GM12878 (cell line): ENCODE measurements at regions not wholly inside any gene's neighbourhood (a gene's known extent, or its start where the extent isn't known, plus 50 kb on each side); places are given as distances from the start of the nearest gene placed in this dataset.

Experiments
- ATAC-seq: fragments of 200-7000 bp; cut with Tn5 transposase; 3 replicates; pipeline ENCODE4 v1.9.1; 2020; ENCODE audit warnings: mild to moderate bottlenecking, moderate library complexity
- BruUV-seq: library from RNA; stranded (reverse); fragments of 400-500 nt; replicated peaks from 2 replicates; lab custom pipeline; 2021; lab: Mats Ljungman, UMichigan
- CTCF ChIA-PET: fragments of 300-600 bp; sonication (Branson Sonifier 250); formaldehyde crosslinking; extraction: SDS; loops from one replicate; lab custom pipeline; 2021; ENCODE audit warnings: inconsistent platforms; lab: Yijun Ruan, JAX
- POLR2A ChIA-PET: fragments of 350-600 bp; formaldehyde crosslinking; extraction: SDS; loops from one replicate; lab custom pipeline; 2021; ENCODE audit warnings: inconsistent platforms; lab: Charles Lee
- RAD21 ChIA-PET: fragments of 300-600 bp; sonication (Branson Sonifier 250); formaldehyde crosslinking; loops from one replicate; lab custom pipeline; 2023; ENCODE audit warnings: antibody characterized with exemption; ENCODE audit not compliant: unreplicated experiment; lab: Charles Lee
- SMC1A ChIA-PET: fragments of 300-600 bp; sonication (Branson Sonifier 250); formaldehyde crosslinking; loops from one replicate; lab custom pipeline; 2023; ENCODE audit not compliant: unreplicated experiment, uncharacterized antibody; lab: Charles Lee
- DNase-seq: peaks from one replicate; pipeline ENCODE4 v3.0.0-alpha.2; 2011; ENCODE audit warnings: low read depth, low spot score
- FAIRE-seq: peaks from 3 replicates; lab custom pipeline; 2011; peaks lifted over from hg19 to GRCh38; lab: Jason Lieb, UNC
- H2AFZ ChIP-seq: 2 replicates; pipeline ENCODE4 v1.6.0; 2011; ENCODE audit warnings: low read depth, low read length, control low read depth; ENCODE audit not compliant: control insufficient read depth
- H3K27ac ChIP-seq: 2 replicates; pipeline ENCODE4 v1.5.1; 2011; ENCODE audit warnings: control low read depth; ENCODE audit not compliant: control insufficient read depth, insufficient read depth
- H3K27me3 ChIP-seq, 2 experiments: replicated peaks in 1 of 2; 2 replicates each; pipeline versions ENCODE4 v1.6.0 to v1.6.1; 2011; ENCODE audit warnings: low read length in 1 of 2; ENCODE audit not compliant: control insufficient read depth in 2 of 2, insufficient read depth in 2 of 2
- H3K36me3 ChIP-seq, 2 experiments: 2 replicates each; pipeline ENCODE4 v1.5.1; 2011; ENCODE audit warnings: low read length in 1 of 2; ENCODE audit not compliant: control insufficient read depth in 2 of 2, insufficient read depth in 2 of 2
- H3K4me1 ChIP-seq: 2 replicates; pipeline ENCODE4 v1.6.1; 2011; ENCODE audit warnings: mild to moderate bottlenecking, low read length, moderate library complexity, mixed read lengths; ENCODE audit not compliant: control insufficient read depth, insufficient read depth
- H3K4me2 ChIP-seq: 2 replicates; pipeline ENCODE4 v1.6.0; 2011; ENCODE audit warnings: control low read depth; ENCODE audit not compliant: control insufficient read depth, insufficient read depth
- H3K4me3 ChIP-seq: fragments of 200-600 bp; sonication (generic); 2 replicates; pipeline ENCODE4 v1.5.1; 2016
- H3K79me2 ChIP-seq: 2 replicates; pipeline ENCODE4 v1.6.0; 2011; ENCODE audit warnings: low read length; ENCODE audit not compliant: control insufficient read depth, insufficient read depth
- H3K9ac ChIP-seq: 2 replicates; pipeline ENCODE4 v1.8.0; 2011; ENCODE audit warnings: low read length, control low read depth, mixed read lengths; ENCODE audit not compliant: control insufficient read depth, insufficient read depth
- H3K9me3 ChIP-seq: replicated peaks from 3 replicates; pipeline ENCODE4 v1.5.1; 2011; ENCODE audit warnings: mild to moderate bottlenecking, low read length; ENCODE audit not compliant: control insufficient read depth, insufficient read depth
- H4K20me1 ChIP-seq: 2 replicates; pipeline ENCODE4 v1.6.0; 2011; ENCODE audit not compliant: control insufficient read depth, insufficient read depth
- BMI1 ChIP-seq: fragments of 450-650 bp; IDR thresholded peaks from 2 replicates; pipeline ENCODE4 v1.6.1; 2016; ENCODE audit warnings: mild to moderate bottlenecking, moderate library complexity, borderline replicate concordance
- POLR2AphosphoS2 ChIP-seq: IDR thresholded peaks from 2 replicates; pipeline ENCODE4 v1.6.1; 2011; ENCODE audit warnings: low read depth, mild to moderate bottlenecking, low read length, improper control_type of control experiment, moderate library complexity
- SMARCA5 ChIP-seq: fragments of 450-650 bp; IDR thresholded peaks from 2 replicates; pipeline ENCODE4 v1.6.1; 2017; ENCODE audit warnings: mild to moderate bottlenecking
- STAT3 ChIP-seq: IDR thresholded peaks from 2 replicates; pipeline ENCODE4 v1.6.1; 2011; ENCODE audit warnings: low read depth, low read length, improper control_type of control experiment
- TCF7 ChIP-seq: IDR thresholded peaks from 2 replicates; pipeline ENCODE4 v1.6.1; 2014; ENCODE audit warnings: antibody characterized with exemption, borderline replicate concordance
- WRNIP1 ChIP-seq: IDR thresholded peaks from 2 replicates; pipeline ENCODE4 v1.6.1; 2011; ENCODE audit warnings: low read depth, low read length, improper control_type of control experiment, borderline replicate concordance
- ZNF207 ChIP-seq: fragments of 450-650 bp; IDR thresholded peaks from 2 replicates; pipeline ENCODE4 v1.6.1; 2014; ENCODE audit warnings: antibody characterized with exemption, mild to moderate bottlenecking, borderline replicate concordance
- ZNF384 ChIP-seq: IDR thresholded peaks from 2 replicates; pipeline ENCODE4 v1.6.1; 2012; ENCODE audit warnings: low read depth, mild to moderate bottlenecking, low read length, improper control_type of control experiment, borderline replicate concordance
- WGBS: methylation state at CpG from one replicate; pipeline ENCODE4 v1.1.6; 2016; ENCODE audit warnings: low lambda C conversion rate; ENCODE audit not compliant: insufficient replicate concordance, insufficient coverage; ENCODE audit errors: missing lambda C conversion rate; 5-methylcytosine and 5-hydroxymethylcytosine counted together
- in situ Hi-C: fragments of 300-500 bp; cut with MboI; formaldehyde crosslinking; loops from 9 replicates; pipeline ENCODE4 v1.14.3; 2018; ENCODE audit warnings: mixed read lengths
- intact Hi-C: fragments of 100-400 bp; cut with micrococcal nuclease; formaldehyde crosslinking; loops from one replicate; pipeline ENCODE4 v1.14.2; 2022; ENCODE audit not compliant: unreplicated experiment
- TF ChIP-seq, protein P1 (sequence below): fragments of 450-650 bp; IDR thresholded peaks from 2 replicates; pipeline ENCODE4 v1.6.1; 2017; ENCODE audit warnings: antibody characterized with exemption, mild to moderate bottlenecking, moderate library complexity
- TF ChIP-seq, protein P2 (sequence below): IDR thresholded peaks from 2 replicates; pipeline ENCODE4 v1.6.1; 2012; ENCODE audit warnings: mild to moderate bottlenecking, low read depth, low read length

DNA sequence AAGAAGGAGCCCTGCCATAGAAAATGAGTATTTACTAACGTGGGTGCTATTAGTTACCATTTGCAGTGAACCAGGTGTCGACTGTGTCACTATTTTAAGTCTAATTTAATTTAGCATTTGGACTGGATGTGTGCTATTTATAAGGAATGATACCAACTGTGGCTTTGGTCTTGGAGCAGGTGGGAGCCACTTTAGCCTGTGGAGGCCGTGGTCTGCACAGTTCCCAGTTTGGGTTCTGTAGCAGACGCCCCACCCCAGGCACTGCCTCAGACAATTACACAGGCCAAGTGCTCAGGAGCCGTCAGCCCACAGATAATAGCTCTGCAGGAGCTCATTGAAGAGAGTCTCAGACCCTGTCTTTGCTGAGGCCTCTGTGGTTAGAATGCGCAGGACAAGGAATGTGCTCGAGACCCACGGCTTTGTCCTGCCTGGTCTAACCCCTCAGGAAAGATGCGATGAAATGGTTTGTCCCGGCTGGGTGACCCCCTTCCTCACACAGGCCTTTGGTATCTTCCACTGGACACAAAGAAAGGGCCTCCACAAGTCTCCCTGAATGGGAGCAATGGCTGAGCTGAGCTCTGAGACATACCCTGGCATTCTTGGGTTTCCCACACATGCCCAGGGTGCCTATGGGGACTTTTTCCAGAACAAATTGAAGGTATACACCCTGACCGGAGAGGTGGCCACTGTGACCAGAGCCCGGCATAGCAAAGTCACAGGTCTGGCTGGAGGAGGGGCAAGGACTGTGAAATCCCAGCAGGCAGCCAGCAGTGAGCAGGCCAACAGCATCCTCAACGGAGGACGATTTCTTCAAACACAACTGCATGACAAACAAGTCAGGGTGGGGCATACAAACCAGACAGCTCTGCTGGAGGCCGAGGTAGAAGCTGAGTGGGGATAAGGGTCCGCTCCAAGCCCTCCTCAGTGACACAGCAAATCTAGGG, 251.2 kb downstream of the ARHGAP12 start:
- no TSS peak for BruUV-seq
- RAD21 ChIA-PET, result no interaction called here
- Histone ChIP-seq H2AFZ (no peak overlapping the region), H3K4me1 (no peaks in the 10 kb centered on the region), H3K79me2 (no peaks in the 10 kb centered on the region), H3K4me3 (no peak overlapping the region), H3K27me3 (no peaks in the 10 kb centered on the region), H3K9me3 (peaks cover 5% of the 10 kb centered on the region; the same call in 1 of the 3 replicates), H3K4me2 (no peak overlapping the region), H3K9ac (no peak overlapping the region), H3K36me3 (no peaks in the 10 kb centered on the region), H4K20me1 (no peaks in the 10 kb centered on the region), H3K27ac (no peak overlapping the region)
- WGBS, result 55% methylated on average over 16 of the region's 16 CpGs
- TF ChIP-seq STAT3 (no peak), SMARCA5 (no peak), BMI1 (no peak), POLR2AphosphoS2 (no peak), ZNF207 (no peak), WRNIP1 (no peak), ZNF384 (no peak), TCF7 (no peak)
- TF ChIP-seq, protein P1, sequence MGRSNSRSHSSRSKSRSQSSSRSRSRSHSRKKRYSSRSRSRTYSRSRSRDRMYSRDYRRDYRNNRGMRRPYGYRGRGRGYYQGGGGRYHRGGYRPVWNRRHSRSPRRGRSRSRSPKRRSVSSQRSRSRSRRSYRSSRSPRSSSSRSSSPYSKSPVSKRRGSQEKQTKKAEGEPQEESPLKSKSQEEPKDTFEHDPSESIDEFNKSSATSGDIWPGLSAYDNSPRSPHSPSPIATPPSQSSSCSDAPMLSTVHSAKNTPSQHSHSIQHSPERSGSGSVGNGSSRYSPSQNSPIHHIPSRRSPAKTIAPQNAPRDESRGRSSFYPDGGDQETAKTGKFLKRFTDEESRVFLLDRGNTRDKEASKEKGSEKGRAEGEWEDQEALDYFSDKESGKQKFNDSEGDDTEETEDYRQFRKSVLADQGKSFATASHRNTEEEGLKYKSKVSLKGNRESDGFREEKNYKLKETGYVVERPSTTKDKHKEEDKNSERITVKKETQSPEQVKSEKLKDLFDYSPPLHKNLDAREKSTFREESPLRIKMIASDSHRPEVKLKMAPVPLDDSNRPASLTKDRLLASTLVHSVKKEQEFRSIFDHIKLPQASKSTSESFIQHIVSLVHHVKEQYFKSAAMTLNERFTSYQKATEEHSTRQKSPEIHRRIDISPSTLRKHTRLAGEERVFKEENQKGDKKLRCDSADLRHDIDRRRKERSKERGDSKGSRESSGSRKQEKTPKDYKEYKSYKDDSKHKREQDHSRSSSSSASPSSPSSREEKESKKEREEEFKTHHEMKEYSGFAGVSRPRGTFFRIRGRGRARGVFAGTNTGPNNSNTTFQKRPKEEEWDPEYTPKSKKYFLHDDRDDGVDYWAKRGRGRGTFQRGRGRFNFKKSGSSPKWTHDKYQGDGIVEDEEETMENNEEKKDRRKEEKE, result no peak
- TF ChIP-seq, protein P2, sequence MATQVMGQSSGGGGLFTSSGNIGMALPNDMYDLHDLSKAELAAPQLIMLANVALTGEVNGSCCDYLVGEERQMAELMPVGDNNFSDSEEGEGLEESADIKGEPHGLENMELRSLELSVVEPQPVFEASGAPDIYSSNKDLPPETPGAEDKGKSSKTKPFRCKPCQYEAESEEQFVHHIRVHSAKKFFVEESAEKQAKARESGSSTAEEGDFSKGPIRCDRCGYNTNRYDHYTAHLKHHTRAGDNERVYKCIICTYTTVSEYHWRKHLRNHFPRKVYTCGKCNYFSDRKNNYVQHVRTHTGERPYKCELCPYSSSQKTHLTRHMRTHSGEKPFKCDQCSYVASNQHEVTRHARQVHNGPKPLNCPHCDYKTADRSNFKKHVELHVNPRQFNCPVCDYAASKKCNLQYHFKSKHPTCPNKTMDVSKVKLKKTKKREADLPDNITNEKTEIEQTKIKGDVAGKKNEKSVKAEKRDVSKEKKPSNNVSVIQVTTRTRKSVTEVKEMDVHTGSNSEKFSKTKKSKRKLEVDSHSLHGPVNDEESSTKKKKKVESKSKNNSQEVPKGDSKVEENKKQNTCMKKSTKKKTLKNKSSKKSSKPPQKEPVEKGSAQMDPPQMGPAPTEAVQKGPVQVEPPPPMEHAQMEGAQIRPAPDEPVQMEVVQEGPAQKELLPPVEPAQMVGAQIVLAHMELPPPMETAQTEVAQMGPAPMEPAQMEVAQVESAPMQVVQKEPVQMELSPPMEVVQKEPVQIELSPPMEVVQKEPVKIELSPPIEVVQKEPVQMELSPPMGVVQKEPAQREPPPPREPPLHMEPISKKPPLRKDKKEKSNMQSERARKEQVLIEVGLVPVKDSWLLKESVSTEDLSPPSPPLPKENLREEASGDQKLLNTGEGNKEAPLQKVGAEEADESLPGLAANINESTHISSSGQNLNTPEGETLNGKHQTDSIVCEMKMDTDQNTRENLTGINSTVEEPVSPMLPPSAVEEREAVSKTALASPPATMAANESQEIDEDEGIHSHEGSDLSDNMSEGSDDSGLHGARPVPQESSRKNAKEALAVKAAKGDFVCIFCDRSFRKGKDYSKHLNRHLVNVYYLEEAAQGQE, result no peak
- in situ Hi-C loops, result no loop called here
- ATAC-seq (no peak), DNase-seq (no peak), FAIRE-seq (no peak)
- intact Hi-C loops, result no loop called here
- CTCF ChIA-PET, result interaction anchor here (0.6 kb wide), 2 partner anchors 187 to 259 kb away, joined by 3 to 5 read pairs; no protein-coding TSS in a partner anchor
- SMC1A ChIA-PET, result no interaction called here
- POLR2A ChIA-PET, result no interaction called here
